SK-N-MC (cell line): ENCODE measurements at regions not wholly inside any gene's neighbourhood (a gene's known extent, or its start where the extent isn't known, plus 50 kb on each side); places are given as distances from the start of the nearest gene placed in this dataset.

Experiments
- DNase-seq: peaks from one replicate; pipeline ENCODE4 v3.0.0-alpha.2; 2011; ENCODE audit warnings: low read depth, low spot score
- H3K27ac ChIP-seq: fragments of 200-600 bp; sonication (generic); 2 replicates; pipeline ENCODE4 v1.5.1; 2016; ENCODE audit warnings: mixed run types
- H3K36me3 ChIP-seq: fragments of 200-600 bp; sonication (generic); 2 replicates; pipeline ENCODE4 v1.6.1; 2017; ENCODE audit warnings: antibody characterized with exemption, low read length, mixed read lengths; ENCODE audit not compliant: insufficient read depth
- H3K4me3 ChIP-seq: fragments of 200-600 bp; sonication (generic); 2 replicates; pipeline ENCODE4 v1.5.1; 2016
- H3K9ac ChIP-seq: fragments of 200-600 bp; sonication (generic); 2 replicates; pipeline ENCODE4 v1.8.0; 2017; ENCODE audit warnings: mixed run types, mixed read lengths; ENCODE audit not compliant: insufficient read length
- H3K9me3 ChIP-seq: fragments of 200-600 bp; sonication (generic); 2 replicates; pipeline ENCODE4 v1.6.1; 2017; ENCODE audit warnings: low read depth, mild to moderate bottlenecking, antibody characterized with exemption, low read length, moderate library complexity, mixed read lengths
- EZH2 ChIP-seq: fragments of 200-600 bp; sonication (generic); IDR thresholded peaks from one replicate; pipeline ENCODE4 v1.6.1; 2017; ENCODE audit warnings: antibody characterized with exemption
- FOXP2 ChIP-seq: optimal IDR thresholded peaks from 2 replicates; pipeline ENCODE3; 2011; ENCODE audit warnings: mild to moderate bottlenecking, moderate library complexity; ENCODE audit not compliant: insufficient read depth; ENCODE audit errors: extremely low read length, control extremely low read depth
- POLR2AphosphoS5 ChIP-seq: IDR thresholded peaks from 2 replicates; pipeline ENCODE4 v1.6.1; 2012; ENCODE audit warnings: mild to moderate bottlenecking, low read depth, low read length, borderline replicate concordance

GRCh38 chrX:40511258-40511657, 69.5 kb upstream of the ATP6AP2 start:
- H3K9me3 ChIP-seq: no peaks in the 10 kb centered on the region
- DNase-seq: no peak
- TF ChIP-seq EZH2 (no peak), POLR2AphosphoS5 (no peak), FOXP2 (no peak)

DNA sequence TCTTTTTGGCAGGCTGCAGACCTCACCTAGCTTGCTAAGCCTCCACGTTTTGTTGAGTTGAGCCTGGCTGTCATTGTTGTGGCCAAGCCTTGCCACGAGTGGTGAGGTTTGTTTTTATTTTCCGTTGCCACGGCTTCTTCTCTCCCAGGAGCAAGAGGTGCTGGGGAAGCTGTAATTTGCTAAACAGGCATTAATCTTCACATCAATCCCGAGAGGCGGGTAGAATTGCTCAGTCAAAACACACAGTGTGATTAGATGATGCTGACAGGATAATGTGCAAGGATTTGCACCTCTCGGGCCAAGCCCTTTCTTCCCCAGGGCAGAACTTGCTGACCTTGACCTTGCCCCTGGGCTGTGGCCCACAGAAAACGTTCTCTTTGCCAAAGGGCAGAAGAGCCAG, 72.2 kb upstream of the ATP6AP2 start:
- Histone ChIP-seq H3K27ac (no peak overlapping the region), H3K9me3 (no peaks in the 10 kb centered on the region), H3K4me3 (no peak overlapping the region), H3K36me3 (no peaks in the 10 kb centered on the region), H3K9ac (no peak overlapping the region)
- DNase-seq: no peak
- TF ChIP-seq EZH2: no peak
- TF ChIP-seq FOXP2: no peak
- no peak for TF ChIP-seq POLR2AphosphoS5

More at GRCh38 chrX:40511258-40511657, 69.5 kb upstream of the ATP6AP2 start:
- Histone ChIP-seq H3K4me3 (no peak overlapping the region), H3K9ac (no peak overlapping the region), H3K36me3 (no peaks in the 10 kb centered on the region), H3K27ac (no peak overlapping the region)

DNA sequence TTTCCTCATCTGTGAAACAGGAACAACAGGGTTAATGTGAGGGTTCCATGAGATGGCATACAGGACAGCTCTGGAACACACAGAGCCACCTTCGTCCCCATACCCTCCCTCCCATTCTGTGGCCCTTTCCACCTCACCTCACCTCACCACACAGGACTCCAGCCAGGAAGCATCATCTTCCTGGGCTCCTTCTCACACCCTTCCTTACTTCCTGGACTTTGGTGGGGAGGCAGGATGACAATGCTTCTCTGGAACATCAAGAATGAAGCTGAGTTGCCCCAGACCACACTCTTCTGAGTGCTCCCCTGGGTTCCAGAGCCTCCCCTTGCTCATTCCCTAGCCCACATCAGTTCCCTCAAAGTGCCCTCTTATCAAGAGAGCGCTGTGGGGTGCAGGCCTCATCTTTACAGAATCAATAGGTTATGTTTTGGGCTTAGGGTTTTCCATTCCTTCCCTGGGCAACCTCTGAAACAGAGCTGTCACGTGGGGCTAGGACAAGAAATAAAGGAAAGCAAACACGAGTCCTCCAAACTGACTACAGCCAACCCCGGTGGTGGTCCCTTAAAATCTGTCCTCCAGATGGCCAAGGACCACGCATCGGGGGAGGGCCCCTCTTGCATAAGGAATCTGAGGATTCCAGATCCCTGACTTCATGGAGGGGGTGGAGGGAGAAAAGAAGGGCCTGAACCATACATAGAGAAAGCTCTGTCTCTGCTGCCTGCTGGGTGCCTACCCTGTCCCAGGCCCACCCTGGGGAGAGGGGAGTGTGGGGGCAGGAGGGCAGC, 74.4 kb upstream of the ATP6AP2 start:
- Histone ChIP-seq H3K9ac (no peak overlapping the region), H3K36me3 (no peaks in the 10 kb centered on the region), H3K9me3 (no peaks in the 10 kb centered on the region), H3K4me3 (no peak overlapping the region), H3K27ac (no peak overlapping the region)
- TF ChIP-seq FOXP2: no peak
- no peak for TF ChIP-seq POLR2AphosphoS5
- DNase-seq: no peak

- TF ChIP-seq EZH2 (no peak), FOXP2 (no peak), POLR2AphosphoS5 (no peak)
- Histone ChIP-seq H3K9me3 (no peaks in the 10 kb centered on the region), H3K4me3 (no peak overlapping the region), H3K9ac (no peak overlapping the region), H3K36me3 (no peaks in the 10 kb centered on the region), H3K27ac (peak overlapping the region; percentile 54; the same call in 1 of the 2 replicates)
- no peak for DNase-seq
These were observed 75.8 kb upstream of the ATP6AP2 start for GRCh38 chrX:40504801-40505605.

DNA sequence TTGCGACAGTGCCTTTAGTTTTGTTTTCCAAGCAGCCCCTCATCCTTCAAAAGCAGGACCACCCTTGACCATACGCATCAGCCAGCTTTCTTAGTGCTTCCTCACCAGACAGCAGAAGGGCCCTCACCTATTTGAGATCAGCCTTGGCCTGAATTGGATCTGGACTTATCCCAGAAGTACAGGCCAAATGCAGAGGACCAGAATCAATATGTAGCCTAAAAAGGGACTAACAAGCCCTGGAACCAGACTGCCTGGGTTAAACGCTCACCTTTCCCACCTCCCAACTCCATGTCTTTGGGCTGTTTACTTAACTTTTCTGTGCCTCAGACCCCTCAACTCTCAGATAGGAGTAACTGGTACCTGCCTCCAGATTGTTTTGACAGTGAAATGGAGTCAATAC, 77.7 kb upstream of the ATP6AP2 start:
- H3K9ac ChIP-seq: no peak overlapping the region
- H3K36me3 ChIP-seq: no peaks in the 10 kb centered on the region
- no peak for TF ChIP-seq POLR2AphosphoS5
- TF ChIP-seq FOXP2: no peak
- TF ChIP-seq EZH2: no peak

GRCh38 chrX:40502688-40503087, 78.1 kb upstream of the ATP6AP2 start:
- TF ChIP-seq POLR2AphosphoS5: no peak
- no peak for DNase-seq
- Histone ChIP-seq H3K36me3 (no peaks in the 10 kb centered on the region), H3K9me3 (no peaks in the 10 kb centered on the region), H3K27ac (no peak overlapping the region), H3K4me3 (no peak overlapping the region), H3K9ac (no peak overlapping the region)

More for the DNA sequence above, 77.7 kb upstream of the ATP6AP2 start:
- DNase-seq: no peak
- H3K4me3 ChIP-seq: no peak overlapping the region
- H3K9me3 ChIP-seq: no peaks in the 10 kb centered on the region
- no peak overlapping the region for H3K27ac ChIP-seq

DNA sequence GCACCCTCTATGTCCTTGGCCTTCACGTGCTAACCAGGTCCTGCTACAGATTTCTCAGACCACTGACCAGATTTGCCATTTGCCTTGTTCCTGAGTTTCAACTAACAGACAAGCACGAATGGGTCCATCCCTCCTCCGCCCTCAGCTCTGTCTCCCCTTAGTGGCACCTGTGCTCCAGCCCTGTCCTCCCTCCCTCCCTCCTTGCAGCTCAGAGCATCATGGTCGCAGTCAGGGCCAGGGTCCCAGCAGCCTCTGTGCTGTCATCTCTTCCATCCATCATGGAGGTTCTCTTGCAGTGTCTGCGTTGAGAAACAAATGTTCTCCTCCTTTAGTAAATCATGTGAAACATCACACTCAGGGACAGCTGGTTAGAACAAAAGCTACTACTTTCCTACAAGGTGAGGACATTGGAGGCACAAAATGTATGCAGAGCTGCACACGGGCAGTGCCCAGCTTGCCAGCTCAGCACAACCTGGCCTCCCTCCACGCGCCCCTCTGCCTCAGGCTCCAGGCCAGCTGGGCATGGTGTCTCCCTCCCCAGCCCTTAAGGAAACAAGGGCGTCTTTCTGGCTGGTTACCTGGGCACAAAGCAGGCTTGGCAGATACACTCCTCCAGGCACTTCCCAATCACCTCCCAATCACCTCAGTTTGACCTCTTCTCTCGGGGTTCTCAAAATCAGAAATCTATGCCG, 79.5 kb upstream of the ATP6AP2 start:
- Histone ChIP-seq H3K9ac (no peak overlapping the region), H3K36me3 (no peaks in the 10 kb centered on the region), H3K9me3 (no peaks in the 10 kb centered on the region), H3K27ac (no peak overlapping the region), H3K4me3 (no peak overlapping the region)
- TF ChIP-seq EZH2 (no peak), POLR2AphosphoS5 (no peak), FOXP2 (no peak)
- DNase-seq: no peak

- no peak overlapping the region for H3K27ac ChIP-seq
- no peak for DNase-seq
- no peak overlapping the region for H3K9ac ChIP-seq
- H3K4me3 ChIP-seq: no peak overlapping the region
- H3K36me3 ChIP-seq: no peaks in the 10 kb centered on the region
- no peaks in the 10 kb centered on the region for H3K9me3 ChIP-seq
- TF ChIP-seq EZH2 (no peak), FOXP2 (no peak), POLR2AphosphoS5 (no peak)
These were observed 84.0 kb upstream of the ATP6AP2 start for GRCh38 chrX:40496728-40497127.
